ENCODE measurements at regions not wholly inside any gene's neighbourhood (a gene's known extent, or its start where the extent isn't known, plus 50 kb on each side); places are given as distances from the start of the nearest gene placed in this dataset.

GRCh38 chr10:3532644-3533043 lies 252.4 kb downstream of the KLF6 start:
- no peak for TF ChIP-seq CTCF (IDR thresholded peaks at IDR 0.05; ENCODE audit: unreplicated experiment in 3 of 3)

GRCh38 chr10:3531670-3532069 lies 253.3 kb downstream of the KLF6 start:
- Mint-ChIP-seq H3K9me3 (no peaks in the 10 kb centered on the region), H3K4me3 (no peak overlapping the region), H3K4me1 (peaks cover 19% of the 10 kb centered on the region), H3K27ac (no peak overlapping the region), H3K27me3 (ENCODE audit: low read depth) (peaks cover 8% of the 10 kb centered on the region), H3K36me3 (ENCODE audit: low read depth) (no peaks in the 10 kb centered on the region)
- no peak for TF ChIP-seq CTCF (IDR thresholded peaks at IDR 0.05; ENCODE audit: unreplicated experiment in 3 of 3)

More at GRCh38 chr10:3532644-3533043, 252.4 kb downstream of the KLF6 start:
- no peaks in the 10 kb centered on the region for H3K36me3 Mint-ChIP-seq (ENCODE audit: low read depth)
- peaks cover 8% of the 10 kb centered on the region for H3K27me3 Mint-ChIP-seq (ENCODE audit: low read depth)
- no peak overlapping the region for H3K4me3 Mint-ChIP-seq
- peaks cover 13% of the 10 kb centered on the region for H3K4me1 Mint-ChIP-seq
- H3K9me3 Mint-ChIP-seq = no peaks in the 10 kb centered on the region
- no peak overlapping the region for H3K27ac Mint-ChIP-seq

GRCh38 chr10:3530783-3531645 lies 254.0 kb downstream of the KLF6 start:
- no peaks in the 10 kb centered on the region for H3K9me3 Mint-ChIP-seq
- H3K27me3 Mint-ChIP-seq (ENCODE audit: low read depth) = peaks cover 6% of the 10 kb centered on the region
- no peak overlapping the region for H3K27ac Mint-ChIP-seq
- no peak overlapping the region for H3K4me3 Mint-ChIP-seq
- TF ChIP-seq CTCF (IDR thresholded peaks at IDR 0.05; ENCODE audit: unreplicated experiment in 3 of 3) = no peak
- H3K4me1 Mint-ChIP-seq = peaks cover 20% of the 10 kb centered on the region
- no peaks in the 10 kb centered on the region for H3K36me3 Mint-ChIP-seq (ENCODE audit: low read depth)

GRCh38 chr10:3530346-3530745 lies 254.7 kb downstream of the KLF6 start:
- Mint-ChIP-seq H3K27ac (no peak overlapping the region), H3K4me3 (no peak overlapping the region), H3K9me3 (no peaks in the 10 kb centered on the region), H3K27me3 (ENCODE audit: low read depth) (no peaks in the 10 kb centered on the region), H3K4me1 (peaks cover 25% of the 10 kb centered on the region), H3K36me3 (ENCODE audit: low read depth) (no peaks in the 10 kb centered on the region)
- no peak for TF ChIP-seq CTCF (IDR thresholded peaks at IDR 0.05; ENCODE audit: unreplicated experiment in 3 of 3)

GRCh38 chr10:3529691-3530090 lies 255.3 kb downstream of the KLF6 start:
- H3K4me3 Mint-ChIP-seq = no peak overlapping the region
- H3K36me3 Mint-ChIP-seq (ENCODE audit: low read depth) = no peaks in the 10 kb centered on the region
- peaks cover 3% of the 10 kb centered on the region for H3K9me3 Mint-ChIP-seq
- H3K4me1 Mint-ChIP-seq = peaks cover 30% of the 10 kb centered on the region
- TF ChIP-seq CTCF (IDR thresholded peaks at IDR 0.05; ENCODE audit: unreplicated experiment in 3 of 3) = no peak
- H3K27me3 Mint-ChIP-seq (ENCODE audit: low read depth) = no peaks in the 10 kb centered on the region
- H3K27ac Mint-ChIP-seq = no peak overlapping the region
